Erythroblast (primary cell): ENCODE measurements at regions not wholly inside any gene's neighbourhood (a gene's known extent, or its start where the extent isn't known, plus 50 kb on each side); places are given as distances from the start of the nearest gene placed in this dataset.
A peak's percentile ranks its signal among the peaks of the same experiment; 100 is the strongest.

Experiments used
- DNase-seq, 2 experiments: peaks; one replicate each; lab custom pipeline; 2025; lab: John Stamatoyannopoulos, UW
- GATA1 ChIP-seq: IDR thresholded peaks from 2 replicates; pipeline ENCODE4 v1.6.1; 2011; ENCODE audit warnings: low read depth, mild to moderate bottlenecking, control low read depth, low read length, moderate library complexity
- POLR2A ChIP-seq: IDR thresholded peaks from 2 replicates; pipeline ENCODE4 v1.6.1; 2011; ENCODE audit warnings: mild to moderate bottlenecking, low read length

DNA sequence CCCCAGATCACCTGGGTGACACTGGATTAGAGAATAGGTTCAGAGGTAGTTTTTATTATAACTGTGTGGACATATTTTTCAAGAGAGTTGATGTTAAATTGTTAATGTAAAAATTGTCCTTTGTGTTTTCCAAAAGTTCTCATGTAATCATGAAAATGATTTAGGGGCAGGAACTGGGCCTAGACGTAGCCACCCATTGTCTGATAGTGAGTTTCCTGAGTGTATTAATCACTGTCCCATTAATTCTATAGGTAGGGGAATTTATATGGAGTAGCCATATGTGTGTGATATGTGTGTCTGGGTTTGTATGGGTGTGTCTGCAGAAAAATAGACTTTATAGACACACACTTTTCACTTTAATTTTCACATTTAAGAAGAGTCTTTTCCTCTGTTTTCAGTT, 144.6 kb upstream of the RAI14 start:
- TF ChIP-seq GATA1: no peak
- TF ChIP-seq POLR2A: no peak
- no peak for DNase-seq

DNA sequence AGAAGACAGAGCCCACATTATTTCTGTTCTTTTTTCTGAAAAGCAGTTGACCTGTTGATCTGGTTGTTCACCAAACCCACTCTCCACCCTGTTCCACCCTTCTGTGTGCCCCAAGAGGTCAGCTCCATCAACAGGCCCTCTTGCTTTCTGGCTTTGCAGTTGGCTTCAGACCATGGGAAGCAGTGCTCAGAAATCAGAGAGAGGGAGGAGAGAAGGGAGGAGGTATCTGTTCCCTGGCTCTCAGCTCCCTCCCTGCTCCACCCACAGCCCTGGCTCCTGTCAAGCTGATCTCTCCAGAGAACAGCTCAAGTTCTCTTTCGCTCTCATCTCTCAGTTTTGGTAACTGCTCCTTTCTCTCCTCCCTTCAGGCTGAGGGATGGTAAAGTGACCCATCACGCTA, 144.2 kb upstream of the RAI14 start:
- TF ChIP-seq GATA1: no peak
- TF ChIP-seq POLR2A: no peak
- no peak for DNase-seq

DNA sequence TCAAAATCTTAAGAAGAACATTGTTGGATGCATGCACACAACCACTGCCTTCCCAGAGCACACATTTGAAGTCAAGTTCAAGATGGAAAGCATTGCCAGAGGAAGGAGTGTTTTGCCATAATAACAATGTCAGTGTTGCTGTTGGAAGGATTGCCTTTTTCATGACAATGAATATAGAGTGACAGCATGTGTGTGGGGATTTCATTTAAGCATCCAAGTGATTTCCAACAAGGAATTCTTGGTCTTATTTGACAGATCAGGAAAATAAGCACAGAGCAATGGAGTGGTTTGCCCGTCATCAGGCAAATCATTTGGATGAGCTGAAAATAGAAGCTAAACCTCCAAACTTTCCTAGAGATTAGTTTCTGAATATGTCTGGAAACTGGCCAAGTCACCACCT, 140.0 kb upstream of the RAI14 start:
- DNase-seq: no peak
- TF ChIP-seq GATA1: no peak
- no peak for TF ChIP-seq POLR2A

DNA sequence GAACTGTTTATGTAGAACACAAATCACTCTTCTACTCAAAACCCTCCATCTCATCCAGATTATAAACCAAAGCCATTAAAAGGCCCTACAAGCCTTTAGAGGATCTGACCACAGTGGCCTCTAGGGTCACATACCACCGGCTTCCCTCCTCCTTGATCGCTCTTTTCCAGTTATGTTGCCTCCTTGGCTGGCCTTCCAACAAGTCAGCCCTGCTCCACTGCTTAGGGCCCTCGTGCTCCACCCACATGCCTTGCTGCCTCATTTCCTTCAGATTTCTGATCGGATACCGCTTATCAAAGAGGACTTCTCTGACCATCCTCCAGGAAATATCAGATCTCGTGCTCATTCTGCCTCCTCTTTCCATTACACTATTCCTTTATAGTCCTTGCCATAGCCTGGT, 139.4 kb upstream of the RAI14 start:
- no peak for DNase-seq
- no peak for TF ChIP-seq GATA1
- TF ChIP-seq POLR2A: no peak

DNA sequence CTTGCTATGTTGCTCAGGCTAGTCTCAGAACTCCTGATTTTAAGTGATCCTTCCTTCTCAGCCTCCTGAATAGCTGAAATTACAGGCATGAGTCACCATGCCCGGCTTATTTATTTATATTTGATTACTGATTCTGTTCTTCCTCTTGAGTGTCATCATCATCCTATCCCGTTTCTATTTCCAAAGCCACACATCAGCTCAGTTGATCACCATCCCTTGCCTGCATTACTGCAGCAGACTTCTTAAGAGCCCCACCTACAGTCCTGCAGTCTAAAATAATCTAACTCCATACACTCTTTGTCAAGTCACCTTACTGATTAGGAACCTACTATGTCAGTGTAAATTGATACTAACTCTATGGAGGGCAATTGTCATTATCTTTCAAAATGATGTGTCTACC, 138.9 kb upstream of the RAI14 start:
- no peak for TF ChIP-seq POLR2A
- no peak for TF ChIP-seq GATA1
- DNase-seq: no peak

DNA sequence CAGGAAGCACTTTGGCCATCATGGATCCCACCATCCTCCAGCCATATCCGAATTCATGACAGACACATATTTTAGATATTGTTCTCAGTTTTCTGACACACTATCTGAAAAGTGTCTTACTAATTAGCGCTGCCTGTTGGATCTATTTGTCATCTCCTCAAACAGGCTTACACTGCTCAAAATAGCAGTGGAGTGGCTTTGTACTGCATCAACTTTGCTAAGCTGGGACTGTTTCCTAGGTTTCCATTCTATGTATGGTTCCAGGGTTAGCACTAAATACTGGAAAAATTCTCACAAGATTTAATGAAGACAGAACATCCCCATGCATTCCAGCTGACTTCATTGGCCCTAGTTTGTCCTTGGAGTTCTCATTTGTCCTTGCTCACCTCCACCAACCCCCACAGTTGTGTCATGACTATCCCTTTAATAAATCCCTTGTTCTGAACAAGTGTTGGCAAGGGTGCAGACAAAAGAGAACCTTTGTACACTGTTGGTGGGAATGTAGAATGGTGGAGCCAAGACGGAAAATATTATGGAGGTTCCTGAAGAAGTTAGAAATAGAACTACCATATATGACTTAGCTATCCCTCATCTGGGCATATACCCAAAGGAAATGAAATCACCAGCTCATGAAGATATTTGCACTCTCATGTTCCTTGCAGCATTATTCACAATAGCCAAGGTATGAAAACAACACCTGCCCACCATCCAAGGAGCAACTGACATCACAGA, 136.5 kb upstream of the RAI14 start:
- TF ChIP-seq POLR2A (no peak), GATA1 (no peak)
- no peak for DNase-seq

DNA sequence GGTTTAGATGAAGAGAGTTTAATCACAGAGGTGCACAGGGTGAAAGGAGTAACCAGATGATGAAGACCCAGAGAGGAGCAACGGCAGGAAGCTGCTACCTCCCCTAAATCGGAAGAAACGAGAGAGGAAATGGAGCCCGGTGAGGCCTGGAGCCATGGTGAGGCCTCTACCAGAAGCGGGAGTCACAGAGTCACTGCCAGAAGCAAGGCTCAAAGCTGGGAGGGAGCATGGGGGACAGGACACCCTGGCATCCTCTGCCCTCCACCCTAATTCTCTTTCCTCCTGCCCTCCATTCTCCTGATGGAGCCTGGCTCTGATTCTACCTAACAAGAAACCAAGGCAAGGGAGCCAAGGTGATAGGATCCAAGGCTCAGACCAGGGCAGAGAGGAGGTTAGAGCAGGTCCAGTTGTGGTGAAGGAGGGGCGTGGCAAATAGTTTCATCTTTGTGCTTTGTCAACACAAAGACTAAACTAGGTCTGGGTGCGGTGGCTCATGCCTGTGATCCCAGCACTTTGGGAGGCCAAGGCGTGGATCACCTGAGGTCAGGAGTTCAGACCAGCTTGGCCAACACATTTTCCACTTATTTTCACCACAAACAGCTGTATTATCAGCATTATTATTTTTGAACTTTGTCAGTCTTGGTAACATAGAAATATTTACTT, 134.4 kb upstream of the RAI14 start:
- DNase-seq: no peak
- no peak for TF ChIP-seq GATA1
- no peak for TF ChIP-seq POLR2A

DNA sequence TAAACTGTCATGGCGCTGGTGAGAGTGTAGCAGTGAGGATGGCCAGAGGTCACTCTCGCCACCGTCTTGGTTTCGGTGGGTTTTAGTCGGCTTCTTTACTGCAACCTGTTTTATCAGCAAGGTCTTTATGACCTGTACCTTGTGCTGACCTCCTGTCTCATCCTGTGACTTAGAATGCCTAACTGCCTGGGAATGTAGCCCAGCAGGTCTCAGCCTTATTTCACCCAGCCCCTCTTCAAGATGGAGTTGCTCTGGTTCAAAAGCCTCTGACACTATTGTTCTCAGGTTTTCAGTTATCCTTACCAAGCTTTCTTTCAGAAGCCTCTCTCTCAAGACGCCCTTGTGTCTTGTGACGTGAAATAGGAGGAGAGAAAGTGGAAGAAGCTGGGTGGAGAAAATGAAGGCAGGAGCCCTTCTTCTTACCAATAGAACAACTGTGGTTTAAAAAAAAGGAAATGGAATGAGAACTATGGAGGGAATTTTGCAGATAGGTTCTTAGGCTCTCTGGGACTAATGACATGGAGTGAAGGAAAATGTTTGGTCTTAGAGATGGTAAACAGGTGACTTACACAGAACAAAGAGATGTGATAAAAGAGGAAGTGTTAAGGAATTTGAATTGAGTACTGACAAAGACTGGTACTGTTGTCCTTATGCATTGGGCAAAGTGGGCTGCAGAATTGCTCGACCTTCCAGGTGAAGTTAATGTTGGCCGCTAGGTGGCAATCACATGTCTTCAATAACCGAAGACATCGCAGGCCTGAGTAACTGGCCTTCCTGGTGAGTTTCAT, 133.3 kb upstream of the RAI14 start:
- no peak for TF ChIP-seq POLR2A
- TF ChIP-seq GATA1: no peak
- DNase-seq: peak; percentile 76 to 85

DNA sequence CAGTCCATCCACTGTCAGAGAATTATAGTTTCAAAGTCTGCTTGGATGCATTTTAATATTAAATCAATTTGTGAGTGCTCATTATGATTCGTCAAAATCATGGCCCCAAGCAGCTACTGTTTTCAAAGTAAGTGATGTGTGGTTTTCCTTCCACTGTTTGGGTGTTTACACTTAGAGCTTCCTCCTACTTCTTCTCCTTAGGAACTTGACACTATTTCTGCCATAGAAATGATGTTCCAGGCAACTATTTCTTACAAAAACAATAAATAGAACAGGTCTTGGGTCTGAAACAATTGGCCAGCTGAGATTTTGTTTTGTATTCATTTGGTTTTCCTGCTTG, 132.8 kb upstream of the RAI14 start:
- DNase-seq: no peak
- no peak for TF ChIP-seq GATA1
- TF ChIP-seq POLR2A: no peak

DNA sequence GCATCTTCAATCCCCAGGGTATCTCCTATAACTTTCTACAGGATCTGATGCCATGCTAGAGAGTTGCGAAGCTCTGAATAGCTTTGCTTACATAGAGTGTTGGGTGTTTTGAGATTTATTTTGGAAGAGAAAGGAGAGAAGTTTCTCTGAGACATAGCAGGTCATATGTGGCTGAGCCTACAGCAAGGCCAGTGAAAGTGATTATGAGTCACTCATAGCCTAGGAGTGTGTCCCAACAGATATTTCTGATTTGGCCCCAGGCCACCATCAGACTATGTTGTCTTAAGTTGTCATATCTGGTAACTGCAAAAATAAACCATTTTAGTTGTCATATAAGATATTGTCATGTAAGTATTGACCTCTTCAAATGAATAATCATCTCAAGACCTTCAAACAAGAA, 132.0 kb upstream of the RAI14 start:
- DNase-seq: peak; percentile 23 to 65
- TF ChIP-seq POLR2A: no peak
- TF ChIP-seq GATA1: no peak

DNA sequence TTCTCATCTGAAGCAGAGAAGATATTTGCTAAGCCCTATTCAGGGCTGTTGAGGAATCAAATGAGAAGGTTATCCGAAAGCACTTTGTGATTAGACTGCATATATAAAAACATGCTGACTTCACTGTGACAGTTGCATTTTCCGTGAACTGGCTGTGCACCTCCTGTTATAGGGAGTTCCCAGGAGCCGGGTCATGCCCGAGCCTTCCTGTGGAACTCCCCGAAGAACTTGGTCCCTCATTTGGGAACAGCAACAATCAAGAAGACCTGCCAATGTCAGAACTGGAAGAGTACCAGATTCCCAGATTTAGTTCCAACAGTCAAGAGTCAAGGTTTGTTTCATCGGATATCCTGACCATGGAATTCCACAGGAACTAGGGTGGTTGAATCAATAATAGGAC, 130.4 kb upstream of the RAI14 start:
- TF ChIP-seq GATA1 (no peak), POLR2A (no peak)
- DNase-seq: peak in 1 of 2 experiments; percentile 44

DNA sequence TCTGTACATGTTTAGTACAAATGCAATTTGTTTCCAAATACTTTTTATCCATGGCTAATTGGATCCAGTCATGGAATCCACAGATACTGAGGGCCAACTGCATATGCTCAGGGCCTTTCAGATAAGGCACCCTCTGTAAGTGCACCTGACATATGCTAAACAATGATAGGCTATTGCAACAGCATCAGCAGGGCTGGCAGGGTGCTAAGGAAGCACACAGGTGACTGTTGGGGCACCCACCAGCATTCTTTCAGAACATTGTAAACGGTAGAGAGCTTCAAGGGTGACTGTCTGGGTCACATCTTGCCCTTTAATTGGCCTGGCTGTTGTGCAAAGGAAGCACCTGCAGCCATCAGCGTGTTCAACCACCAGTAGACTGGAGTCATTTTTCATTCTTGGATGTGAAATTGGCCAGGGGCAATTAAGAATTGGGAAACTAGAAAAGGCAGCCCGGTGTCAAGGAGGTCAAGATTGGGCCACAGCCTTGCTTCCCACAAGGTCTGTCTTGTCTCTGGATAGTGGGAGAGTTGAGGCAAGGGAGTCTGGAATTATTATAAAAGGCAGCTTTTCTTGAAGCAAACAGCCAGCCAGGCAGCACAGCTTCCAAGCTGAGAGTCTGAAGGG, 129.3 kb upstream of the RAI14 start:
- no peak for TF ChIP-seq POLR2A
- TF ChIP-seq GATA1: no peak
- peak; percentile 12 for DNase-seq

DNA sequence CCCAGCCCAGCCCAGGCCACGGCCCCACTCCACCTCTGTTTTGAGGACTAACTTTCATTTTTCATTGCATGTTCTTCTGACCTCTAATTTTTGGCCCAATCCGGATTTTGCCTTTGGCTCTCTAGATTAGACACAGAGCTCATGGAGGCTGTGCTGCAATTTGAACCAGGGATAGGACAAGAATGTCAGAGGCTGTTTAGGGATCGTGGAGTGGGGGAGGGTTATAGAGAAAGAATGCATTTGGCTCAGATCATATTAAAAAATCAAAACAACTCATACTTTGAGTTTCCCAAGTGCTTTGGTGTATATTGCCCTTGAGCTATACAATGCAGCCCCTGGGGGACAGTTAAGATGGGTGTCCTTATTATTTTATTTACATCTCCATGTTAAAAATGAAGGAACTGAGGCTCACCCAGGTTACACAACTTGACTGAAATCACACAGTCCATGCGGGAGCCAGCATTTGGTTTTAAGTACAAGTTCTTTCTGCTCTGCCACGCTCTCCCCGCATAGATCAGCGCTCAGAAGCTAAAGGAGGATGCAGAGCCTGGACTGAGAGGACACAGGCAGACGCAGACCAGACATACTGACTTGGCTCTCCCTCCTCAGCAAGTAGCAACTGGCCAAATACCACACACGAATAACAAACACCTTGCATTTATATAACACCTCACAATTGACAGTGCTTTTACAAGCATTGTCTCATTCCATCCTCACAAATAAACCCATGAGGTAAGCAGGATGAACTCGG, 126.4 kb upstream of the RAI14 start:
- DNase-seq: no peak
- TF ChIP-seq POLR2A (no peak), GATA1 (no peak)

DNA sequence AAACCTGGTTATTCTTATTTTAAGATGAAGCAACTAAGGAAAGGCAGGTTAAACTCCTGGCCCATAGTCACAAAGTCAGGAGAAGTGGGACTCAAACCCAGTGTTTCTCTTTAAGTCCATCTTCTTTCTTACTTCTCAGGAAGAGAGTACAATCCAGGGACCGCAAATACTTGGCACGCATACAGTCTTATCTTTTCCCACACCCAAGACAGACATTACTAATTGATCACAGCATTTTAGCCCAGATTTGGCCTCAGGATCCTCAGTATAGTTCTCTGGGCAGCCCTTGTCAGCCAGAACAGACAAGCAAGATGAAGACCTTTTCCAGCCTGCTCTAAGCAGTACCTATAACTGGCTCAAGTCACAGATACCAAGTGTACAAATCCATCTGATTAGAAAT, 125.5 kb upstream of the RAI14 start:
- DNase-seq: peak in 1 of 2 experiments; percentile 7

More for the DNA sequence above, 125.5 kb upstream of the RAI14 start:
- TF ChIP-seq POLR2A (no peak), GATA1 (no peak)
